Left cardiac atrium (tissue), 4 donors: ENCODE measurements at regions not wholly inside any gene's neighbourhood (a gene's known extent, or its start where the extent isn't known, plus 50 kb on each side); places are given as distances from the start of the nearest gene placed in this dataset.
A peak's percentile ranks its signal among the peaks of the same experiment; 100 is the strongest.

ENCODE experiments used
- ATAC-seq, 2 donors: fragments of 200-7000 bp; cut with Tn5 transposase; one replicate each; pipeline ENCODE4 v1.9.1; 2020; ENCODE audit warnings: mild to moderate bottlenecking in 2 of 2, moderate library complexity in 2 of 2
- DNase-seq: peaks from one replicate; pipeline ENCODE4 v3.0.0-alpha.2; 2020
- intact Hi-C, 2 donors: fragments of 100-400 bp; cut with DNase I; formaldehyde crosslinking; loops; one replicate each; pipeline versions ENCODE4 v1.14.1 to v1.15.1; 2022 to 2023
- donor health status: DM: no; HTN: yes; CAD: no.
- donor health status: DM: no; HTN: yes; CAD: no; lungs with severe emphysema.
- donor health status: DM: yes; HTN: yes; CAD: no.
- donor health status: Dilated cardiomyopathy.

DNA sequence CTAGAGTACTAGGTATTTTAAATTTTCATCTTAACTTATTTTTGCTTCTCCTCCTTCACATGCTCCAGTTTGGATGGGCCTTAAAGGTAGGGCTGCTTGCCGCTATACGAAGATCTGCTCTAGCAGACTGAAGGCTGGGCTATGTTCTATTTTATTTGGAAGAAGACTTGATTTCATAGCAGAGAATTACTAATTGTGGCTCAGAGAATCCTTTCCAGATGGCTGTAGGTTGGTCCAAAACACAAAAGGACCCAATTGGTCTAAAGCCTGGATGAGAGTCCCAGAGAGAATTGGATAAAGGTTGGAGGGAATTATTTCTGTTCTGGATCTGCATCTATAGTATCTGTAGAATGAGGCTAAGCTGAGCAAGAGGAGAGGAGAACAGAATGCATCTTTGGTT lies 719.4 kb upstream of the PTBP2 start:
- no peak for ATAC-seq
- no peak for DNase-seq
- intact Hi-C loops: no loop called here

DNA sequence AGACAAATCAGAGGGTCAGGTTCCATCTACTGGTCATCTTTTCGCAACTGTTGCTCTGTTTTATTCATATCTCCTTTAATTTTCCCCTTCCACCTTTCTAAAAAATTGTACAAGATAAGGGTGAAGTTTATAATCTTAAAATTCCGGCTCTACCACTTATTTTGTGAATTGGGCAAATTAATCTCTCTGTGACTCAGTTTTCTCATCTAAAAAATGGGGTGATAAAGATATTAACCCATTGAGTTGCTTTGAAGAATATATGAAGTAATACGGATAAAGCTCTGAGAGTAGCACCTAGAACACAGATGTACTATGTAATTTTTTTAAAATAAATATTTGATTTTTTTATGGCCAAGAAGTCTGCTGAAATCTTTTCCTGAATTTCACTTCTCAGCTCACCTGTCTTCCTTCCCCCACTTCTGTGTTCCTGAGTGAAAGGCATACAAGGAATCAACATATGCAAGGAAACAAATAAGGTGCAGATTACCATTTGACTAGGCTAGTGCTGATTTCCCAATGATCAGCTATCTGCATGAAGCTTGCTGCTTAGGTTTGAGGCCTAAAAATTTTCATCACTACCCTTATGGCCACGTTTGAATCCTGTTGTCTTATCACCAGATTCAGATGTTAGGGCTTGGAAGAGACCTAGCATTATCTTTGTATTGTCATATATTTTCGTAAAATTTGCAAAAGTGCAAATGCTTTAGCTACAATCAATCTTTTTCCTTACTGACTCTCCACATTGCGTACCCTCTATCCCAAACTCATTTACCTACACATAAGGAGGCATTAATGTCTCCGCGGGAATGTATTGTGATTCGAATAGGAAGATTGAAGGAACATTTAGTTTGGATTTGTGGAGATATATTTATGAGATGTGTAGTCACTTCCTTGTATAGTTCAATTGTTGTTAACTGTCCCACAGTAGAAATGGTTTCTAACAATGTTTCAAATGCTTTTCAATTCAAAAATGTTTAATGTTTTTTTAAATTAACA lies 718.3 kb upstream of the PTBP2 start:
- ATAC-seq: no peak
- intact Hi-C loops: no loop called here
- no peak for DNase-seq

DNA sequence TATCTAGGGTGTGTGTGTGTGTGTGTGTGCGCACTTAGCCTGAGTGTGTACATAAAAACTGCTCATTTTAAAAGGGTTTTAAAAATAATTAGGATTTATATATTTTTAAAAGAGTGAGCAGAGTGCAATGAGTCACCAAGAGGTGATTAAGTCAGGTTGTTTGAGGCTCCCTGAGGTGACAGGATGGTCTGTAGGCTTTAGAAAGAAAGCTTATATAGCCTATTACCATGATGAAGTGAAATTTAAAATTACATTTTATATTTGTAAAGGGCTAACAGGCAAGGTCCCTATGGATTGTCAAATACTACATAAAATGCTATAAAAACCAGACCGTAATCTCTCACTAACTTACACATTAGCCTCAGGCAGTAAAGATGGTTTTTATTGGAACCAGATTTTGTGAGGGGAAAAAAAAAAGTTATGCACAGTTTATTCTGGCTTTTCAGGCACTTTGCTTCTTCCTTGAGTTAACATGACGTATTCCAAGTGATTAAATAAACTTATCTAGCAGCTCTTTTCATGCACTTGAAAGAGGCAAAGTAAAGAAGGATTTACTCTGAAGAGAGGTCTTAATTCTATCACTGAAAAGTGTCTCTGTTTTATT lies 711.7 kb upstream of the PTBP2 start:
- no peak for DNase-seq
- ATAC-seq: no peak
- intact Hi-C loops: no loop called here

DNA sequence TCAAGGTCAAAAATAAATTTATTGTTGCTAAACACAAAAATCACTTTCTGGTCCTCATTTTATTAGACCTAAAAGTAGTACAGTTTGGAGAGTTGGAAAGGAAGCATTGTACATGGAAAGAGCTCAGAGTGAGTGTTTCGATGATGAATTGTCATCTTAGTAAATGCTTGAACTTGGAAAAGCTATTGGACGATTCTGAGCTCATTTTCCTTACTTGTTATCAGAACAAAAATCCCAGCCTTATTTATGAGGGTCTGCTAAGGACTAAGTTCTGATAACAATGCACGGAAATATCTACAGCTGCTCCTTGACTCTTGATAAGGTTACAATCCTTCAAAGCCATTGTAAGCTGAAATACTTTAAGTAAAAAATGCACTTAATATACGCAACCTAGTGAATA lies 710.0 kb upstream of the PTBP2 start:
- ATAC-seq (no peak), DNase-seq (no peak)
- intact Hi-C loops: no loop called here

DNA sequence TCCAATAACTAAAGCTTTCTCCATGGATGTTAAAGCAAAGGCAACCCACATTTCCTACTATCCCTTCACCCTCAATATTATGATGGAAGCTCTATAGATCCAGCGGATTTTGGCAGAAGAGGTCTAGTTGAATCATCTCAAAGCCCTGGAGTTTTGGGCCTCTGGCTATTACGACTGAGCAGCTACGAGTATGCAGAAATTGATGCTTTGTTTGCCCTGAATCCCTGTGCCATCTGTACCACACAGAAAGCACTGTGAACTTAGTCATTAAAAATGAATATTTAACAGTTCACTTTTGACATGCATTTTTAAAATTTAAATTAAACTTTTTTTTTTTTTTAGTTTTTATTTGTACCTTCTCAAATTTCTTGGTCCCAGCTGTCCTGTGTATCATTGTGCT lies 705.4 kb upstream of the PTBP2 start:
- intact Hi-C loops: no loop called here
- no peak for ATAC-seq
- DNase-seq: no peak

GRCh38 chr1:96020378-96020777 lies 701.2 kb upstream of the PTBP2 start:
- no peak for ATAC-seq
- intact Hi-C loops: no loop called here
- no peak for DNase-seq

DNA sequence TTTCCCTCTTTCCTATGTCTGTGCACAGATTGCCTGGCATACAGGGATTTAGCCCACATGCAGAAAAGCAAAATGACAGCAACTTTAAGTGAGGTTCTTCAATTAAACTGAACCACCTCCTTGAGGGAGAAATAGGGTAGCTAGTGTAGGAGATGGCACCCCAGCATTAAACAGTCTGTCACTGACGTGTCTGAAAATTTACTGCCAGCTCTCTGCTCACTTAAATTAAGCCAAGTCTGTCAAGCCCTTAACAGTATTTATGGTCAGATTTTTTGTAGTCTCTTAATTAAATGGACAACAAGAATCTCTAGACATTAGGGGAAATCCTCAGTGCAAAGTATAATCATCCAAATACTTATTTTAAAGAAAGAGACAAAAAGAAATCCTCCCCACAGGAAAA lies 696.5 kb upstream of the PTBP2 start:
- DNase-seq (no peak), ATAC-seq (no peak)
- intact Hi-C loops: no loop called here

GRCh38 chr1:96028071-96028470 lies 693.5 kb upstream of the PTBP2 start:
- DNase-seq (no peak), ATAC-seq (no peak)
- intact Hi-C loops: no loop called here

DNA sequence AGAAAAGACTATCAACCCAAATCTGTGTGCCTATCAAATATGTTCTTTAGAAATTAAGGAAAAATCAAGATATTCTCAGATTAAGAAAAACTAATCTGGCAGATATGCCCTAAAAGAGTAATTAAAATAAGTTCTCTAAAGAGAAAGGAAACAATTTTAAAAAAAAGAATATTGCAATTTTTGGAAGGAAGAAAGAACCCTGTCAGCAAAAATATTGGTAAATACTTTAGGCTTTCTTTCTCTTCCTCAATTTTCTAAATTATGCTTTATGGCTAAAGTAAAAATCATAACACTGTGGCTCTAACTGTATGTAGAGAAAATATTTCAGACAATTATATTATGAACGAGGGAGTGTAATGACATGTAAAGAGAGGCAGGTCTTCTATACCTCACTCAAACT lies 691.3 kb upstream of the PTBP2 start:
- intact Hi-C loops: no loop called here
- no peak for ATAC-seq
- DNase-seq: no peak

GRCh38 chr1:96034006-96034405 lies 687.6 kb upstream of the PTBP2 start:
- DNase-seq (no peak), ATAC-seq (no peak)
- intact Hi-C loops: no loop called here

GRCh38 chr1:96036763-96037162 lies 684.8 kb upstream of the PTBP2 start:
- intact Hi-C loops: no loop called here
- DNase-seq (no peak), ATAC-seq (no peak)

GRCh38 chr1:96038636-96039035 lies 682.9 kb upstream of the PTBP2 start:
- intact Hi-C loops: no loop called here
- DNase-seq (no peak), ATAC-seq (no peak)

DNA sequence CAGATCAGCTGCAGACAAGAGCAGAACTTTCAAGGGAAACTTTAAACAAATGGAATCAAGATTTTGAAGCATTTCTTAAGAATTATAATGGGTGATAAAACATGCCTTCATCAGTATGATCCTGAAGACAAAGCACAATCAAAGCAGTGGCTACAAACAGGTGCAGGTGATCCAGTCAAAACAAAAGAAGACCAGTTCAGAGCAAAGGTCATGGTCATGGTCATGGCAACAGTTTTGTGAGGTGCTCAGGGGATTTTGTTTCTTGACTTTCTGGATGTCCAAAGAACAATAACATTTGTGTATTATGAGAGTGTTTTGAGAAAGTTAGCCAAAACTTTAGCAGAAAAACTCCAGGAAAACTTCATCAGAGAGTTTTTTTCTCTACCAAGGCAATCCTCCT lies 681.7 kb upstream of the PTBP2 start:
- no peak for DNase-seq
- ATAC-seq: no peak
- intact Hi-C loops: no loop called here

DNA sequence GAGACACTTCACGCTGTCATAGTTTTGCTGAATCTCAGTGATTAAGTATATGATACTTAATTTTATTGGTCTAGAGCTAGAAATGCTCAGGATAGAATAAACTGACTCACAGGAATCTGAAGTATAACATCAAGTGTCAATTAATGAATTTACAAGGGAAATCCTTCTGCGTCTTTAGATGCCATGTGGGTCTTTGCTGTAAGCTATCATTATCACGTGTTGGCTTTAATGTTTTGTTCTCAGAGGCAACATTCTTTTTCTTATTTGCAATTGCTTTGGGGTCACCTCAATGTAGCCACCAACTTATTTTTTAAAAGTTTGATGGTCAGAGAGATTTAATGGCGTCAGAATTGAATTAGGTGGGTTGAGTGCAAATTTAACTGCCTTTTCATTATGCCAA lies 680.1 kb upstream of the PTBP2 start:
- ATAC-seq (no peak), DNase-seq (no peak)
- intact Hi-C loops: no loop called here

DNA sequence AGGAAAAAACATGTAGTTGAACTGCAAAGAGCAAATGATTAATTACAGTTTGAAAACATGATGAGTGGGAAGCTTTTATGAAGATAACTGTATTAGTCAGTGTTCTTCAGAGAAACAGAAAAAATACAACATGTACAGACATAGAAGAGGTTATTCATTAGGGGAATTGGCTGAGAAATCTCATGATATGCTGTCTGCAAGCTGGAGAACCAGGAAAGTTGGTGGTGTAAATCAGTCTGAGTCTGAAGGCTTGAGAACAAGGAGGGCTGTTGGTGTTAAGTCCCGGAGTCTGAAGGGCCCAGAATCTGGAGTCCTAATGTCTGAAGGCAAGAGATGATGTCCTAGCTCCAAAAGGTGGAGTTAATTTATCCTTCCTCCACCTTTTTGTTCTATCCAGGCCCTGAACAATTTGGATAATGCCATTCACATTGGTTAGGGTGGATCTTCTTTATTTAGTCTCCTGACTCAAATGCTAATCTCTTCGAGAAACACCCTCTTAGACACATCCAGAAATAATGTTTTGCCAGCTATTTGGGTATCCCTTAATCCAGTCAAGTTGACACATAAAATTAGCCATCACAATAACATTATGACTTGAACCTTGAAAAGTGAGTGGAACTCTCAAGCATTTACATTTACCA lies 672.9 kb upstream of the PTBP2 start:
- no peak for DNase-seq
- ATAC-seq: peak in 1 of 2 donors; percentile 89
- intact Hi-C loops: no loop called here

GRCh38 chr1:96049759-96050409 lies 671.7 kb upstream of the PTBP2 start:
- no peak for ATAC-seq
- no peak for DNase-seq
- intact Hi-C loops: no loop called here

DNA sequence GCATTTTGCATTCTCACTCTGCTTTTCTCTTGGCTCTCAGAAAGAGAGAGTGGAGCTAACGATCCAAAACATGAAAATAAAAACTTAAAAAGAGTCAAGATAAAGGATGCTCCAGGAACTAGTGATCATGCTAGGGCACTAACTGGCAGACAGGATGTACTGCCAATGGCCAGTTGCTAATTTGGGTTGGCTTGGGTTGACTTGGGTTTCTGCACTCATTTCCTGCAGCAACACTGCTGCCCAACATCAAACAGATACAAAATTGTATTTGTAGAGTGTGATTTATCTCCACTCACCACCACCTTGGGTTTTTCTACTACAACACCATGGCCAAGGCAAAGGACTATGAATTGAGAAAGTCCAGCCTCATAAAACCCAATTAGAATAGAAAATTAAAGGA lies 662.3 kb upstream of the PTBP2 start:
- intact Hi-C loops: no loop called here
- DNase-seq (no peak), ATAC-seq (no peak)

GRCh38 chr1:96059736-96060135 lies 661.8 kb upstream of the PTBP2 start:
- ATAC-seq (no peak), DNase-seq (no peak)
- intact Hi-C loops: no loop called here

GRCh38 chr1:96060621-96061020 lies 661.0 kb upstream of the PTBP2 start:
- no peak for ATAC-seq
- no peak for DNase-seq
- intact Hi-C loops: no loop called here

GRCh38 chr1:96072021-96072420 lies 649.6 kb upstream of the PTBP2 start:
- no peak for DNase-seq
- ATAC-seq: no peak
- intact Hi-C loops: no loop called here
